Activated naive CD8-positive, alpha-beta T cell treated with anti-CD3 and anti-CD28 coated beads, Interleukin-2, amount 50 U/mL, for 24 hours (primary cell): ENCODE measurements at regions not wholly inside any gene's neighbourhood (a gene's known extent, or its start where the extent isn't known, plus 50 kb on each side); places are given as distances from the start of the nearest gene placed in this dataset.
"Not testable (repeated sequence)": the region's sequence is repeated elsewhere in the genome, so short reads cannot be mapped to it uniquely, and the experiment has no call there.

Experiments
- ATAC-seq: fragments of 150-1000 bp; cut with Tn5 transposase; one replicate; pipeline ENCODE4 v1.10.0; 2021
- DNase-seq: peaks from one replicate; pipeline ENCODE4 v3.0.0; 2021
- H3K27ac Mint-ChIP-seq: one replicate; pipeline ENCODE4 v1.8.0; 2021; ENCODE audit warnings: mild to moderate bottlenecking, mixed read lengths
- H3K27me3 Mint-ChIP-seq: one replicate; pipeline ENCODE4 v1.8.0; 2021; ENCODE audit warnings: mixed read lengths
- H3K36me3 Mint-ChIP-seq: one replicate; pipeline ENCODE4 v1.8.0; 2021; ENCODE audit warnings: low read depth, mixed read lengths
- H3K4me1 Mint-ChIP-seq: one replicate; pipeline ENCODE4 v1.8.0; 2021; ENCODE audit warnings: mixed read lengths
- H3K4me3 Mint-ChIP-seq: one replicate; pipeline ENCODE4 v1.8.0; 2021; ENCODE audit warnings: mild to moderate bottlenecking, moderate library complexity, mixed read lengths
- H3K9me3 Mint-ChIP-seq: one replicate; pipeline ENCODE4 v1.8.0; 2021; ENCODE audit warnings: mixed read lengths

DNA sequence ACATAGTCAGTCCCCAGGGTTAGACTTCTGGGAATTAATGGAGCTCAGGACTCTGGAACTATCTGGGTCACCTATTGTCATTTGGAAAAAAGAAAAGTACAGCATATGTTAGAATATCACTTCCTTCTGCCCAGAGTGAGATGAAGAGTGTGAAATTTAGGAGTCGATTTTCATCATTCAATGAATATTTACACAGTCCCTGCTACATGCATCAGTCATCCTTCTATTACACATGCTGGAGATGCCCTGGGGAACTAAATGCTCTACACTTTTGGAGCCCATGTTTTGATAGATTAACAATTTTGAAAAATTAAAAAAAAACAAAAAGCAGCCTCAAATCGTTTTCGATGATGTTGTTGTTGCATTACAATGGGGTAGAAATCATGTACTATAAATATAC lies 315.4 kb downstream of the ALDH8A1 start:
- peaks cover 28% of the 10 kb centered on the region for H3K4me1 Mint-ChIP-seq
- H3K27me3 Mint-ChIP-seq = peaks cover 5% of the 10 kb centered on the region
- no peaks in the 10 kb centered on the region for H3K36me3 Mint-ChIP-seq
- H3K9me3 Mint-ChIP-seq = no peaks in the 10 kb centered on the region
- no peak overlapping the region for H3K4me3 Mint-ChIP-seq
- ATAC-seq (no peak), DNase-seq (no peak)
- no peak overlapping the region for H3K27ac Mint-ChIP-seq

DNA sequence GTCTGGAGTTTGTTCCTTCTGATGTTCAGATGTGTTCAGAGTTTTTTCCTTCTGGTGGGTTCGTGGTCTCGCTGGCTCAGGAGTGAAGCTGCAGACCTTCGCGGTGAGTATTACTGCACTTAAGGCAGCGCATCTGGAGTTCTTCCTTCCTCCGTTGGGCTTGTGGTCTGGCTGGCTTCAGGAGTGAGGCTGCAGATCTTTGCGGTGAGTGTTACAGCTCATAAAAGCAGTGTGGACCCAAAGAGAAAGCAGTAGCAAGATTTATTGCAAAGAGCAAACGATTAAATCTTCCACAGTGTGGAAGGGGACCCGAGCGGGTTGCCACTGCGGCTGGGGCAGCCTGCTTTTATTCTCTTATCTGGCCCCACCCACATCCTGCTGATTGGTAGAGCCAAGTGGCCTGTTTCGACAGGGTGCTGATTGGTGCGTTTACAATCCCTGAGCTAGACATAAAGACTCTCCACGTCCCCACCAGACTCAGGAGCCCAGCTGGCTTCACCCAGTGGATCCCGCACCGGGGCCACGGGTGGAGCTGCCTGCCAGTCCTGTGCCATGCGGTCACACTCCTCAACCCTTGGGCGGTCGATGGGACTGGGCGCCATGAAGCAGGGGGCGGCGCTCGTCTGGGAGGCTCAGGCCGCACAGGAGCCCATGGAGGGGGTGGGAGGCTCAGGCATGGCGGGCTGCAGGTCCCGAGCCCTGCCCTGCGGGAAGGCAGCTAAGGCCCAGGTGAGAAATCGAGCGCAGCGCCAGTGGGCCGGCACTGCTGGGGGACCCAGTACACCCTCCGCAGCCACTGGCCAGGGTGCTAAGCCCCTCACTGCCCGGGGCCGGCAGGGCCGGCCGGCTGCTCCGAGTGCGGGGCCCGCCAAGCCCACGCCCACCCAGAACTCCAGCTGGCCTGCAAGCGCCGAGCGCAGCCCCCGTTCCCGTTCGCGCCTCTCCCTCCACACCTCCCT lies 315.3 kb upstream of the SGK1 start:
- H3K4me1 Mint-ChIP-seq = peaks cover 28% of the 10 kb centered on the region
- ATAC-seq (peak; percentile 58), DNase-seq (peak; percentile 31)
- H3K27me3 Mint-ChIP-seq, H3K36me3 Mint-ChIP-seq, H3K9me3 Mint-ChIP-seq: not testable (repeated sequence)
- H3K4me3 Mint-ChIP-seq = peak overlapping the region; percentile 76
- H3K27ac Mint-ChIP-seq = peak overlapping the region; percentile 78

DNA sequence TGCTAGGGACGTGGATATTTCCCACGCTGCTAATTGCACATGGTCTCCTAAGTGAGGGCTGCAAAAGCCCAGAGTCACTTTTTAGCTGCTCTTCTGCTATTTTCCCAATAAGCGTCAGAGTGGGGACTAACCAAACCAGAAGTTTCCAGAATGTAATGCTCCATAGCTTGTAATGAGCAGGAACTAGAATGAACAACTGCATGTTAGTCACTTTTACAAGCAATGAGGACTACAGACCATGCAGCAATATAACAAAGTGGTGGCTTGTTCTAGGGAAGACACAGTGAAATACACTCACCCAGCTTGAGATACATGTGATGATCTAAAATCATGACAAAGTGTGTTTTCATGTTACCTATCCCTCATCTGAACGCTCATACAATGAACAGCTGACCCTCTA lies 314.1 kb upstream of the SGK1 start:
- H3K36me3 Mint-ChIP-seq = no peaks in the 10 kb centered on the region
- no peak overlapping the region for H3K27ac Mint-ChIP-seq
- DNase-seq (no peak), ATAC-seq (no peak)
- peaks cover 26% of the 10 kb centered on the region for H3K4me1 Mint-ChIP-seq
- peaks cover 5% of the 10 kb centered on the region for H3K27me3 Mint-ChIP-seq
- peak overlapping the region; percentile 3 for H3K4me3 Mint-ChIP-seq
- no peaks in the 10 kb centered on the region for H3K9me3 Mint-ChIP-seq

DNA sequence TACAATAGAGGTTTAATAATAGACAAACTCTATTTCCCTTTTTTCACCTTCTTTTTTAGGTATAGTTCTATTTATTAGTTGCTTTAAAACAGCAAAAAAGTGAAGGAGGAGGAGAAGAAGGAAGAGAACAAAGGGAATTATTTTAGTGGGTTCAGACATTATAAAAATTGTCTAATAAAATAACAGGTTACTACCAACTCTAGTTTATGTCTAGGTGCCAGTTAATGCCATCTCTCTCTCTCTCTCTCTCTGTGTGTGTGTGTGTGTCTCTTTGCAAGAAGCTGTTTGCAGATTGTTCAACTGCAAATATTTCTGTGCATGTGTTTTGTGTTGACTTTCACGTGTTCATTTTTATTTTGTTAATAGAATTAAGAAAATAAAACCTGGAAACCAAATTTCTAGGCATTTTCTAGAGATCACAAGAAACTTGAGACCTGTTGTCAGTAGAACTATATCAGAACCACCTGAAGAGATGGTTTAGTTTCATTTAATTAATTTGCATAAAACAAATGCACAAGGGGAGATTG lies 313.5 kb upstream of the SGK1 start:
- H3K36me3 Mint-ChIP-seq = no peaks in the 10 kb centered on the region
- no peak for DNase-seq
- no peaks in the 10 kb centered on the region for H3K9me3 Mint-ChIP-seq
- H3K27me3 Mint-ChIP-seq = peaks cover 5% of the 10 kb centered on the region
- H3K27ac Mint-ChIP-seq = no peak overlapping the region
- no peak for ATAC-seq
- H3K4me1 Mint-ChIP-seq = peaks cover 25% of the 10 kb centered on the region
- no peak overlapping the region for H3K4me3 Mint-ChIP-seq

DNA sequence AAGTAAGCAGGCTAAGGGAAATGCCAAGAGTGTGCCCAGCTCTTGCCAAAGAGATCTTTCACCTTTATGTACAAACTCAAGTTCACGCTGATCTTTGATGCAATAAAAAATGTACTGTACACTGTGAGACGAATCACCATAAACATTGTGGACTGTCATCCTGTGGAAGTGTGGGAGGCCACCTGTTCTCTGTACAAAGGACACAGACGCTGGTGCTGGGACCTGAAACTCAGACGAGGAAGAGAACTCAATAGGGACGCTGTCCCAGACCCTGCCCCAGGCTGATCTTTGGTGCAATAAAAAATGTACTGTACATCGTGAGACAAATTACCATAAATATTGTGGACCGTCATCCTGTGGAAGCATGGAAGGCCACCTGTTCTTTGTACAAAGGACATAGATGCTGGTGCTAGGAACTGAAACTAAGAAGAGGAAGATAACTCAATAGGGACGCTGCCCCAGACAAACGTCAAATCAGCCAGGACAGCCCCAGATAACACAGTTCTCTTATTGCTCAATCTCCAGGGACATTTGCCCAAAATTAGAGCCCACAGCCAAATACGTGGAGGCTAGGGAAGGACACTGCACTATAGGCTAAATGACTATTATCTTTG lies 312.7 kb upstream of the SGK1 start:
- Mint-ChIP-seq H3K36me3 (no peaks in the 10 kb centered on the region), H3K4me3 (no peak overlapping the region), H3K27ac (no peak overlapping the region), H3K9me3 (no peaks in the 10 kb centered on the region), H3K4me1 (peaks cover 21% of the 10 kb centered on the region), H3K27me3 (peaks cover 5% of the 10 kb centered on the region)
- no peak for DNase-seq
- no peak for ATAC-seq

DNA sequence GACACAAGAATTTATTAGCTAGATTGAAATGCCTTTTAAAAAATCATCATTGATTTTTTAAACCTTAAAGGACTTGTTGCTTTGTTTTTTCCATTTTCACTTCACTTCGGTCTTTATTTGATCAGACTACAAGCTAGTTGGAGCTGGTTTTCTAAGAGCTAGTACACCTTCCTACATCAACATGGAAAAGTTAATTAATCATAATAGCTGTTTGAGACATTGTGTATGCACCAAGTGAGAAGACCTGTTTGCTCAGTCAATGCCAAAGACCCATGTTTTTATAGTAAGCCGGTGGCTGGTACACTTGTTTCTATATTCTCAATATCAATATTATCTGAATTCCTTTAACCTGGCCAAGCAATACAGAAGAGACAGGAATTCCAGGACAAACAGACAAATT lies 310.2 kb upstream of the SGK1 start:
- Mint-ChIP-seq H3K4me3 (no peak overlapping the region), H3K36me3 (no peaks in the 10 kb centered on the region), H3K4me1 (peaks cover 14% of the 10 kb centered on the region), H3K27ac (no peak overlapping the region), H3K9me3 (no peaks in the 10 kb centered on the region), H3K27me3 (peaks cover 8% of the 10 kb centered on the region)
- ATAC-seq = no peak
- DNase-seq = no peak

DNA sequence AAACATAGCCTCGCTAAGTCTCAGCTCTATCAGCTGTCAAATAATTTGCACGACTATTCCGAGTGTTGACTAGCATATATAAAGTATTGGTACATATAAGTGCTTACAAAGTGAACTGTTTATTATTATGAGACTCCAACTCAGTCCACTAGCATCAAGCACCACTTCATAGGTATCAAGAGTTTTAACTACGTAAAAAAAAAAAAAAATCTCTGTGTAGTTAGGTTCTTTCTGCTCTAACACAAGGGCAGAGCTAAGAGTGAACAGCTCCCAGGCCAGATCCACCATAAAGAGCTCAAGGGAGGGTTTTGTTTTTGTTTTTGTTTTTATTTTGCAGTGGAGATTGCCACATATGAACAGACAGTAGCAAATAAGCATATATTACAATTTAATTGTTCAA lies 309.8 kb upstream of the SGK1 start:
- H3K27ac Mint-ChIP-seq = no peak overlapping the region
- ATAC-seq = no peak
- no peaks in the 10 kb centered on the region for H3K9me3 Mint-ChIP-seq
- peaks cover 5% of the 10 kb centered on the region for H3K27me3 Mint-ChIP-seq
- no peak overlapping the region for H3K4me3 Mint-ChIP-seq
- H3K36me3 Mint-ChIP-seq = no peaks in the 10 kb centered on the region
- H3K4me1 Mint-ChIP-seq = peaks cover 9% of the 10 kb centered on the region
- no peak for DNase-seq

DNA sequence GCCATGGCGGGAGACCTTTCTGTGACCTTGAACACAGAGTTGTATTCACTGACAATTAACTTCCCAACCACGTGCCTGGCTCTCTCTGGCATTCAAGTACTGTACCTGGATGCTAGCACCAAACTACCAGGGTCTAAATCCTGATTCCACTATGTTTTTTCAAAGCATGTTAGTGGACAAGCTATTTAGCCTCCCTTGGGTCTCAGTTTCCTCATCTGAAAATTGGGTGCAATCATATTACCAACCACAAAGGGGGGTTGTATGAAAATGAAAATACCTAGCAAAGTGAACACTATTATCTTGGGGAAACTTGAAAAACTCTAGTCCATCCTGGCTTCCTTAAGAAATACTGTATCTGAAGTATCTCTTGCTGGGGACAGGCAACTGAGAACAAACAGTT lies 308.7 kb upstream of the SGK1 start:
- ATAC-seq (no peak), DNase-seq (no peak)
- no peaks in the 10 kb centered on the region for H3K36me3 Mint-ChIP-seq
- peaks cover 5% of the 10 kb centered on the region for H3K4me1 Mint-ChIP-seq
- no peaks in the 10 kb centered on the region for H3K9me3 Mint-ChIP-seq
- H3K27ac Mint-ChIP-seq = no peak overlapping the region
- peaks cover 3% of the 10 kb centered on the region for H3K27me3 Mint-ChIP-seq
- H3K4me3 Mint-ChIP-seq = no peak overlapping the region

DNA sequence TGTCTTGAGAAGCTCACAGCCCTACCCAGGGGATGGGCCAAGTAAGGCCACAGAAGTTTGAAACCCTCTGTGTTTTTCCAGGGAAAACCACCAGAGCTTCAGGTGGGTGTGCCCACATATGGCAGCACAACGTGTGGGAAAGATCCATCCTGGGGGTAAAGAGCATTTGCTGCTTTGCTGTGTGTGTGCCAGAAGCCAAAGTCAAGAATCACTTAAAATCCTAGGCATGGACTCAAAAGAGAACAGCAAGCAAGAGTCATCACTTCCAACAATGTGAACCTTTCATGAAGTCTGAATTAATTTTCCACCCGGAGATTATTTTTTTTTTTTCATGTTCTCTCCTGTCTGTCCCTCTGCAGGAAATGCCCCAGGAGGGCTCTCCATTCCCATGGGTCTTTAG lies 308.2 kb upstream of the SGK1 start:
- Mint-ChIP-seq H3K4me3 (no peak overlapping the region), H3K27me3 (peaks cover 3% of the 10 kb centered on the region), H3K9me3 (no peaks in the 10 kb centered on the region), H3K27ac (no peak overlapping the region), H3K4me1 (peaks cover 5% of the 10 kb centered on the region), H3K36me3 (no peaks in the 10 kb centered on the region)
- DNase-seq (no peak), ATAC-seq (no peak)

DNA sequence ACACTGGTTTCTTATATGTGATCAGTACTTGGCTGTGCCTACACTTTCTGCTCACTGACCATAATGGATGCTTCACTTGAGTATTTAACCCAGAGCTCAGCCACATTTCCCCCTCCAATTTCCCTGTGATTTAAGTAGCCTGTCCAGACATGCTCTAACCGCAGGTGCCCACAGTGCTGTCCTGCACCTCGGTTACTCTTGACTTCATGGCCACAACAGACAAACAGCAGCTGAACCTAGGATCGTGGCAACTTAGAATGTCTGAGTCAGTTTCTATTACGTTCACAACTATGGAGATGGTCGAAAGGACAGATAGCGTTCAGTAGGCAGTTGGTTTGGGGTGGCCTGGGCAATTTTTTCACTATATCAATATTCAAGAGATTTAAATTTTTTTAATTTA lies 306.9 kb upstream of the SGK1 start:
- Mint-ChIP-seq H3K4me3 (no peak overlapping the region), H3K9me3 (no peaks in the 10 kb centered on the region)

DNA sequence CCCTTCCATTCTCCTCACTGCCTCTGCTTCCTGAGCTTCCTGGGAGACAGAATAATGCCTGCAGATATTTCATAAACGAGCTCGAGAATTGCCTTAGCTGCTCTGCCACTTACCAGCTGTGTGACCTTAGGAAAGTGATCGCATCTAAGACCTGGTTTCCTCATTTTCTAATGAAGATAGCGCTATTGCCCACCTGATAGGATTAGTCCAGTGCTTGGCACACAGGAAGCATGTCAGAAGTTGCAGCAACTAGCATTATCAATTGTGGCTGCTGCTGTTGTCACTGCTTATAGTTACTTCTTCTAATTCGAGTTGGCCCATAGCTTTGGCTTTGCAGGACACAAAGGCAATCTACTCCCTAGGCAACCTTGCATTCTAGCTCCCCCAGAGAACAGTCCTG lies 305.5 kb upstream of the SGK1 start:
- Mint-ChIP-seq H3K27me3 (peaks cover 3% of the 10 kb centered on the region), H3K36me3 (no peaks in the 10 kb centered on the region), H3K9me3 (no peaks in the 10 kb centered on the region), H3K4me1 (peaks cover 3% of the 10 kb centered on the region), H3K4me3 (no peak overlapping the region), H3K27ac (no peak overlapping the region)
- ATAC-seq (no peak), DNase-seq (no peak)

More for the DNA sequence above, 306.9 kb upstream of the SGK1 start:
- no peaks in the 10 kb centered on the region for H3K36me3 Mint-ChIP-seq
- H3K27me3 Mint-ChIP-seq = peaks cover 3% of the 10 kb centered on the region
- no peak for DNase-seq
- H3K4me1 Mint-ChIP-seq = peaks cover 3% of the 10 kb centered on the region
- ATAC-seq = no peak
- H3K27ac Mint-ChIP-seq = no peak overlapping the region

DNA sequence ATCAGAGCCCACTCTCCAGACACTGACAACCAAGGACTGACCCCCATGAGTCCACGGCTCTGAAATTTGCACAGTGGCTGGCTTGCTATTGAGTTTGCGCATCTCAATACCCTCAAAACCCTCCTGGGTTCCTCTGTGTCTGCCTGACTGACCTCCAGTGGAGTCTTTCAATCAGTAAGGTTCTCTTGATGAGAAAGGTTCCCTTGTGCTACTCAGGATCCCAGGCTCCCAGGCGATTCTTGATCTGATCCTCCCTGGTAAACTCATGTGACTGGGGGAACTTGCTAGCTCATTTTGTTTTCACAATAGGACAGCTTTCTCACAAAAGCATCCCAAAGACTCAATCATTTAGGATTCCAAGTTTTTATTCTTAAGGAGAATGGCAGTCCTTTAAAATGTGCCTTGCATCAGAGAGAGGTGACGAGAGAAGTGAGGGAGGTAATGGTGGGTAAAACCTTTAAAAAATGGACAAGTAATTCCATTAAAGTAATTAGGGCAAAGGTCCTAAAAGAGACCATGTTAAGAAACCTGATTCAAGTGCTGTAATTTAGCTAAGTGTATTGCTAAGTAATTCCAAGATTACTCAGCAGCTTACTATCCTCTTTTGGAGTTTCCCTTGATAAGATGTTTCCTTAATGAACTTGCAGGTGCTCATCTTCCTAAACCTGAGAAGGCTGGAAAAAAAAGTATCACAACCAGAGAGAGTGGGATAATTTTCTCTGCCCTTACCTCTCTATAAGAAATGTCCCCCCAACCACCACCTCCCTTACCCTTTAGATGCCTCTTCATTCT lies 304.7 kb upstream of the SGK1 start:
- no peak for DNase-seq
- no peak overlapping the region for H3K27ac Mint-ChIP-seq
- no peaks in the 10 kb centered on the region for H3K9me3 Mint-ChIP-seq
- no peaks in the 10 kb centered on the region for H3K36me3 Mint-ChIP-seq
- ATAC-seq = no peak
- H3K4me3 Mint-ChIP-seq = no peak overlapping the region
- peaks cover 3% of the 10 kb centered on the region for H3K4me1 Mint-ChIP-seq
- H3K27me3 Mint-ChIP-seq = peaks cover 3% of the 10 kb centered on the region

DNA sequence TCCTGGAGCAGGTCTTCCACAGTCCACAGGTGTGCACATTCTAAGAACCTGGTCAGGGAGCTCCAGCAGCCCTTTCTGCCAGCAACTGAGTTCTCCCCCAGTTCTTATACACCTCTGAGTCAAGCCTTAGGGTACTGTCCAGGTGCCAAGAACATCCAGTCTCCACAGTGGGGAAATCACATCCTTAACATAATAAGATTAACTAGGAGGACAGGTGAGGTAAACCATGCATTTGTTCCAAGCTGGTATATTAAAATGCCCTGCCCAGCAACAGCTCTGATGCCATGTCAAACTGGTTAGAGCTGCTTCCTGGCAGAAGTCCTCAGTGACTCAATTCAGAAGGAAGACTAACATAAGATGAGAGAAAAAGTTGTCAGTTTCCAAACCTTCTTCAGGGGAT lies 303.9 kb upstream of the SGK1 start:
- peak; percentile 10 for ATAC-seq
- H3K9me3 Mint-ChIP-seq = no peaks in the 10 kb centered on the region

DNA sequence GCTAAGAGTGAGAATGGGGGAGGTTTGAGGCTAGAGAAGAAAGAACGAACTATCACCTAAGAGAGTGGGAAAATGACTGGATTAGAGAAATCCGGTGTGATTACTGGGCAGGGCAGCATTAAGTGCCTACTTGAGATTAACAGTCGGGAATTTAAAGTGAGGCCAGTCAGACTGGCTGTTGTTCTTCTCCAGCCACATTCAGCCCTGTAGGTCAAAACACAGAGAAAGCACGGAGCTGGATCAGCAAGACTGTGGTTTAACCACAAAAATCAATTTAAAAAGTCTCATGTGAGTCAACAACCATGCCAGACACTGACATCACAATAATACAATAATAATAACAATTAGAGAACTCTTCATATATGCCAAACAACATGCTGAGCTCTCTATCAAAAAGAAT lies 301.9 kb upstream of the SGK1 start:
- DNase-seq = no peak
- Mint-ChIP-seq H3K4me1 (peaks cover 3% of the 10 kb centered on the region), H3K27ac (no peak overlapping the region), H3K27me3 (peaks cover 3% of the 10 kb centered on the region), H3K36me3 (no peaks in the 10 kb centered on the region), H3K9me3 (no peaks in the 10 kb centered on the region), H3K4me3 (no peak overlapping the region)
- no peak for ATAC-seq

More for the DNA sequence above, 303.9 kb upstream of the SGK1 start:
- Mint-ChIP-seq H3K27ac (no peak overlapping the region), H3K36me3 (no peaks in the 10 kb centered on the region), H3K27me3 (peaks cover 3% of the 10 kb centered on the region), H3K4me1 (peaks cover 3% of the 10 kb centered on the region), H3K4me3 (no peak overlapping the region)
- no peak for DNase-seq
